HG03108 (cell line): ENCODE measurements at regions not wholly inside any gene's neighbourhood (a gene's known extent, or its start where the extent isn't known, plus 50 kb on each side); places are given as distances from the start of the nearest gene placed in this dataset.

ENCODE experiments used
- ATAC-seq: cut with Tn5 transposase; IDR thresholded peaks from one replicate; pipeline ENCODE4 v1.9.1; 2021; ENCODE audit warnings: moderate library complexity; ENCODE audit not compliant: unreplicated experiment

GRCh38 chrX:39519566-39520301 is 578.0 kb downstream of the BCOR start:
- ATAC-seq, result no peak

- ATAC-seq, result no peak
These were observed 572.0 kb downstream of the BCOR start for GRCh38 chrX:39525758-39526157.

GRCh38 chrX:39527025-39527424 is 570.7 kb downstream of the BCOR start:
- no peak for ATAC-seq

GRCh38 chrX:39528161-39528916 is 569.4 kb downstream of the BCOR start:
- no peak for ATAC-seq

- no peak for ATAC-seq
These were observed 565.0 kb downstream of the BCOR start for GRCh38 chrX:39532761-39533160.

GRCh38 chrX:39534949-39535348 is 562.8 kb downstream of the BCOR start:
- ATAC-seq, result no peak

GRCh38 chrX:39536211-39536610 is 561.5 kb downstream of the BCOR start:
- no peak for ATAC-seq

GRCh38 chrX:39541881-39542280 is 555.9 kb downstream of the BCOR start:
- ATAC-seq, result no peak

GRCh38 chrX:39542316-39542715 is 555.4 kb downstream of the BCOR start:
- no peak for ATAC-seq

GRCh38 chrX:39550795-39551361 is 546.9 kb downstream of the BCOR start:
- no peak for ATAC-seq

GRCh38 chrX:39551762-39552161 is 546.0 kb downstream of the BCOR start:
- ATAC-seq, result no peak

GRCh38 chrX:39555431-39555830 is 542.3 kb downstream of the BCOR start:
- ATAC-seq, result no peak

GRCh38 chrX:39556056-39556455 is 541.7 kb downstream of the BCOR start:
- ATAC-seq, result no peak

GRCh38 chrX:39559229-39559628 is 538.5 kb downstream of the BCOR start:
- ATAC-seq, result no peak

GRCh38 chrX:39560271-39560670 is 537.5 kb downstream of the BCOR start:
- ATAC-seq, result no peak

GRCh38 chrX:39563178-39563577 is 534.6 kb downstream of the BCOR start:
- no peak for ATAC-seq

- ATAC-seq, result no peak
These were observed 533.0 kb downstream of the BCOR start for GRCh38 chrX:39564751-39565150.

- ATAC-seq, result no peak
These were observed 523.6 kb downstream of the BCOR start for GRCh38 chrX:39574178-39574577.

- no peak for ATAC-seq
These were observed 521.5 kb downstream of the BCOR start for GRCh38 chrX:39576041-39576872.

GRCh38 chrX:39577206-39577984 is 520.4 kb downstream of the BCOR start:
- no peak for ATAC-seq
